Activated T-helper 1 cell treated with anti-CD3 and anti-CD28 coated beads, Interleukin-12 subunit alpha, Interleukin-12 subunit beta, Interleukin-2, Interleukin-4 antibody, amounts not matched to agents 30 ng/mL and 10 ng/mL and 1 ng/mL, durations not matched to agents 14 hours and 24 hours and 36 hours (primary cell): ENCODE measurements at regions not wholly inside any gene's neighbourhood (a gene's known extent, or its start where the extent isn't known, plus 50 kb on each side); places are given as distances from the start of the nearest gene placed in this dataset.
"Not testable (repeated sequence)": the region's sequence is repeated elsewhere in the genome, so short reads cannot be mapped to it uniquely, and the experiment has no call there.

Experiments used
- DNase-seq: peaks from one replicate; pipeline ENCODE4 v3.0.0; 2021; ENCODE audit warnings: low spot score
- H3K27ac Mint-ChIP-seq: one replicate; pipeline ENCODE4 v1.8.0; 2021; ENCODE audit warnings: mild to moderate bottlenecking, mixed read lengths
- H3K27me3 Mint-ChIP-seq: one replicate; pipeline ENCODE4 v1.8.0; 2022; ENCODE audit warnings: mild to moderate bottlenecking, moderate library complexity, mixed read lengths; ENCODE audit not compliant: insufficient read depth
- H3K36me3 Mint-ChIP-seq: one replicate; pipeline ENCODE4 v1.8.0; 2021; ENCODE audit warnings: low read depth, mixed read lengths
- H3K4me1 Mint-ChIP-seq: one replicate; pipeline ENCODE4 v1.8.0; 2021; ENCODE audit warnings: low read depth, mixed read lengths
- H3K4me3 Mint-ChIP-seq: one replicate; pipeline ENCODE4 v1.8.0; 2021; ENCODE audit warnings: mild to moderate bottlenecking, moderate library complexity, mixed read lengths
- H3K9me3 Mint-ChIP-seq: one replicate; pipeline ENCODE4 v1.8.0; 2021; ENCODE audit warnings: mixed read lengths
- intact Hi-C: fragments of 100-400 bp; cut with micrococcal nuclease; formaldehyde crosslinking; loops from one replicate; pipeline ENCODE4 v1.15.1; 2024

DNA sequence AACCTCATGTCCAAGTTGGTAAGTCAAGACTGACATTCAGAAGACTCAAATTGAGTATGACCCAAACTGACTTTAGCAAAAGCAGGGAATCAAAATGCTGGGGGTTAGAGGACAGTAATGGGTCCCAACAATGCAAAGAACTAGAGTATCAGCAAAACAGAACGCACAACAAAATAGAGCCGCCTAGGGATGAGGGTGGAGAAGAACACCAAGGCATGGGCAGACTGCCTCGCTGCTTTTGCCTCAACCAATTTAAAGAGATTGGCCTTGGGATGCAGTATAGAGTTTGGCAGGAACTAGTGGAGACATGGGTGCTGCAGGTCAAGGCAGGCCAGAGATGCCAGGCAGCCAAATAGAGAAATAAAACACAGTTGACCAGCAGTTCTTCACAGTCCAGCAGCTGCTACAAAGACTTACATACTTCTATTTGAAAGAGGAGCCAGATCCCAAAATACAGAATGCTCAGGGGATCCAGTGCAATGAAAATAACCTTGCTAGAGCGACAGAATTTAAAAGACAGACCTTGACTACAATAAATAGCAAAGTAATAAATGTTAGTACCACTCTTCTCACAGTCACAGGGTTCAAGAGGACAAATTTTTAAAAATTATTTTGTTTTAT, 83.9 kb upstream of the NIPBL start:
- no peak for DNase-seq
- Mint-ChIP-seq H3K4me1 (no peaks in the 10 kb centered on the region), H3K27me3 (peaks cover 4% of the 10 kb centered on the region), H3K27ac (no peak overlapping the region), H3K9me3 (no peaks in the 10 kb centered on the region), H3K36me3 (no peaks in the 10 kb centered on the region), H3K4me3 (no peak overlapping the region)
- intact Hi-C loops: no loop called here

DNA sequence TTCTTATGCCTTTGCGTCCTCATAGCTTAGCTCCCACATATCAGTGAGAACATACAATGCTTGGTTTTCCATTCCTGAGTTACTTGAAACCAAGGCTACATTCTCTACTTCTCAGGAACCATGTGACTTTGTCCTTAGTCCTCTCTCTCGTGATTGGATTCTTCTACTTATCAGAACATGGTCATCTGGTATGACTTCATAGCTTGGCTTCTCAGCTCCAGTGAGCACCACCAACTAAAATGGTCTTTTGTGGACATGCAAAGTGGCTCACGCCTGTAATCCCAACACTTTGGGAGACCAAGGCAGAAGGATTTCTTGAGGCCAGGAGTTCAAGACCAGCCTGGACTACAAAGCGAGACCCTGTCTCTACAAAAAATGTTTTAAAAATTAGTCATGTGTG, 81.2 kb upstream of the NIPBL start:
- Mint-ChIP-seq H3K27ac (no peak overlapping the region), H3K9me3 (no peaks in the 10 kb centered on the region), H3K36me3 (no peaks in the 10 kb centered on the region), H3K4me1 (no peaks in the 10 kb centered on the region), H3K27me3 (peaks cover 2% of the 10 kb centered on the region), H3K4me3 (no peak overlapping the region)
- no peak for DNase-seq
- intact Hi-C loops: no loop called here

DNA sequence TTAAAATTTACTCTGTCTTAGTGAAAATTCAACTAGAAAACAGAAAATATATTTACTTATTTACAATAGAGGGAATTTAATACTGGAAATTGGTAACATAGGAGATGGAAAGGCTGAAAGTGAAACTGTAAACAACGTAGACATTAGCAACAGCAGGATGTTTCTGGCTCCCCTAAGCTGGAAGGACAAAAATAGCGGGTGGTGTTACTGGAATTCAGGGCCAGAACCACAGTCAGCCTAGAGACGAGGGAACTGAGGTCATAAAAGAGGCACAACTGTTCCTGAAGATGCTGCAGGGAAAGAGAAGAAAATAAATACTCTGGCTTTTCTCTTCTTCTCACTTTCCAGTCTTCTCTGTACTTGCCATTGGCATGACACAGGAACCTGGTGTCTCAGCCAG, 80.4 kb upstream of the NIPBL start:
- Mint-ChIP-seq H3K4me3 (no peak overlapping the region), H3K27ac (no peak overlapping the region), H3K9me3 (no peaks in the 10 kb centered on the region), H3K36me3 (no peaks in the 10 kb centered on the region), H3K4me1 (no peaks in the 10 kb centered on the region), H3K27me3 (peaks cover 4% of the 10 kb centered on the region)
- intact Hi-C loops: no loop called here
- no peak for DNase-seq

DNA sequence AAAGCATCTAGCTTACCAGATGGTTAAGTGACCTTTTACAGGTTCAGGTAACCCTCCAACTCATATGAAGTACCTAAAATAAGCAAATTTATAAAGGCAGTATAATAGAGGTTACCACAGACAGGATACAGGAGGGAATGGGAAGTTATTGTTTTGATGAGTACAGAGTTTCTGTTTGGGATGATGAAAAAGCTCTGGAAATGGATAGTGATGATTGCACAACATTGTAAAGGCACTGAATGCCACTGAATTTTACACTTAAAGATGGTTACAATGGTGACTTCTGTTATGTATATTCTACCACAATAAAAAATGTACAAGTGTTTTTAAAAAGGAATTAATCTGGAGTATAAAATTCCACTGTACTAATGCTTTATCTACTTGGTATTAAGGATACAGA, 75.0 kb upstream of the NIPBL start:
- Mint-ChIP-seq H3K27me3 (peaks cover 15% of the 10 kb centered on the region), H3K4me3 (no peak overlapping the region), H3K9me3 (no peaks in the 10 kb centered on the region), H3K4me1 (no peaks in the 10 kb centered on the region), H3K36me3 (no peaks in the 10 kb centered on the region), H3K27ac (no peak overlapping the region)
- DNase-seq: no peak
- intact Hi-C loops: no loop called here

DNA sequence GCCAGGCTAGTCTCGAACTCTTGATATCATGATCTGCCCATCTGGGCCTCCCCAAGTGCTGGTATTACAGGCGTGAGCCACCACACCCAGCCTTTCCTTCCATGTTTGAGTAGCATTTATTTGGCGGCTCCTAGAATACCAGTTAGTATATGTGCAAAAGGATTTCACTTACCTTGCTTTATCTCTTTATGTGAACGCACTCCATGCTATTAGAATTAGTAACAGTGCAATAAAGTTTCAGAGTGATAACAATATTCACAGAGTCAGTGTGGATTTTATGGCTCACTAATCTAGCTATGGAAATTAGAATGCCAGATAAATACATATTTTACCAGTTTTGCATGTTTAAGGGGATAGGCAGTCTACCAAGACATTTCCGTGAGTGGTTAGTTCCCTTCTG, 74.4 kb upstream of the NIPBL start:
- Mint-ChIP-seq H3K4me1 (no peaks in the 10 kb centered on the region), H3K36me3 (no peaks in the 10 kb centered on the region), H3K4me3 (no peak overlapping the region), H3K27me3 (peaks cover 13% of the 10 kb centered on the region), H3K27ac (no peak overlapping the region), H3K9me3 (no peaks in the 10 kb centered on the region)
- intact Hi-C loops: no loop called here
- DNase-seq: no peak

DNA sequence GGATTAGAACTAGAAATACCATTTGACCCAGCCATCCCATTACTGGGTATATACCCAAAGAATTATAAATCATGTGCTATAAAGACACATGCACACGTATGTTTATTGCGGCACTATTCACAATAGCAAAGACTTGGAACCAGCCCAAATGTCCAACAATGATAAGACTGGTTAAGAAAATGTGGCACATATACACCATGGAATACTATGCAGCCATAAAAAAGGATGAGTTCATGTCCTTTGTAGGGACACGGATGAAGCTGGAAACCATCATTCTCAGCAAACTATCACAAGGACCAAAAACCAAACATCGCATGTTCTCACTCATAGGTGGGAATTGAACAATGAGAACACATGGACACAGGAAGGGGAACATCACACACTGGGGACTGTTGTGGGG, 63.3 kb upstream of the NIPBL start:
- H3K27me3 Mint-ChIP-seq, H3K4me1 Mint-ChIP-seq, H3K36me3 Mint-ChIP-seq, H3K4me3 Mint-ChIP-seq, DNase-seq, H3K27ac Mint-ChIP-seq, intact Hi-C loops, H3K9me3 Mint-ChIP-seq: not testable (repeated sequence)

DNA sequence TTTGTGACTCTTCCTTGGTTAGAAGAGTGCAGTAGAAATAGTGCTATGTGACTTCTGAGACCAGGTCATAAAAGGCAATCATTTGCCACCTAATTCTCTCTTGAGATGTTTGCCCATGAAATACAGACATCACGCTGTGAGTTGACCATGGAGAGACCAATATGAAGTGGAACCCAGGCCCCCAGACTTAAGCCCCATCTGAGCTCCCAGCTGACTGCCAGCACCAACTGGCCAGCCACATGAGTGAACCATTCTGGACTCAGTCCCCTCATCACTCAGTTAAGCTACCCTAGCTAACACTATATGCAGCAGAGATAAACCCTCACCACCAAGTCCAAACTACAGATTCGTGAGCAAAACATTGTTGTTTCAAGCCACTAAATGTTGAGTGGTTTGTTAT, 60.7 kb upstream of the NIPBL start:
- H3K4me3 Mint-ChIP-seq: no peak overlapping the region
- no peak overlapping the region for H3K27ac Mint-ChIP-seq
- intact Hi-C loops: no loop called here
- no peaks in the 10 kb centered on the region for H3K4me1 Mint-ChIP-seq
- H3K36me3 Mint-ChIP-seq: no peaks in the 10 kb centered on the region
- peaks cover 7% of the 10 kb centered on the region for H3K27me3 Mint-ChIP-seq
- no peaks in the 10 kb centered on the region for H3K9me3 Mint-ChIP-seq
- no peak for DNase-seq

DNA sequence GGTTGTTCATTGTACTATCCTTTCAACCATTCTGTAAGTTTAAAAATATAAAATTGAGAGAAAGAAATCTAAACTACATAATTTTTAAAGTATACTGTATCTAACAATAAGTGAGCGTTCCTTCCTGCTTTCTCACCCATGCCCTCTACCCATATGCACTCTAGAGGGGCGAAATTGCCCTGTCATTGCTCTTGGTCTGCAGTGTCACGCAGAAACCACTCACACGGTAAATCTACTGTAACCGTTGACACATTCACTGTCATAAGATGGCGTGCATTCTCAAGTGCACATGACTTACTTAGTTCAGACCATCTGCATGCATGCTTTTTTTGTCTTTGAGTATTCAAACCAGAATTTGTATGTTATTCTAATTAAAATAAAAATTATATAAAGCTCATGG, 55.7 kb upstream of the NIPBL start:
- DNase-seq: no peak
- Mint-ChIP-seq H3K27ac (no peak overlapping the region), H3K4me3 (no peak overlapping the region), H3K36me3 (no peaks in the 10 kb centered on the region), H3K27me3 (peaks cover 21% of the 10 kb centered on the region), H3K4me1 (no peaks in the 10 kb centered on the region), H3K9me3 (no peaks in the 10 kb centered on the region)
- intact Hi-C loops: no loop called here

DNA sequence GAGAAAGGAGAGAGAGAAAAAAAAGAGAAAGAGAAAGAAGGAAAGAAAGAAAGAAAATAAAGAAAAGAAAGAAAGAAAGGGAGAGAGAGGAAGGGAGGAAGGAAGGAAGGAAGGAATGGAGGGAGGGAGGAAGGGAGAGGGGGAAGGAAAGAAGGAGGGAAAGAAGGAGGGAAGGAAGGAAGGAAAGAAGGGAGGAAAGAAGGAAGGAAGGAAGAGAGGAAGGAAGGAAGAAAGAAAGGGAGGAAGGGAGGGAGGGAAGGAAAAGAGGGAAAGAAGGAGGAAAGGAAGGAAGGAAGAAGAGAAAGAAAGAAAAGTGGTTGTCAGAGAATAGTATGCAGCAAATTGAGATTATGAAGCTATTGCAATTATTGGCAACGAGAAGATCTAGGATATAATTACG, 49.9 kb upstream of the NIPBL start:
- no peak for DNase-seq
- no peaks in the 10 kb centered on the region for H3K4me1 Mint-ChIP-seq
- H3K27me3 Mint-ChIP-seq: peaks cover 20% of the 10 kb centered on the region
- H3K36me3 Mint-ChIP-seq: no peaks in the 10 kb centered on the region
- H3K4me3 Mint-ChIP-seq: no peak overlapping the region
- H3K9me3 Mint-ChIP-seq: no peaks in the 10 kb centered on the region
- intact Hi-C loops: no loop called here
- no peak overlapping the region for H3K27ac Mint-ChIP-seq
